Spleen (tissue), 7 donors: ENCODE measurements at regions not wholly inside any gene's neighbourhood (a gene's known extent, or its start where the extent isn't known, plus 50 kb on each side); places are given as distances from the start of the nearest gene placed in this dataset.

Experiments used
- CTCF ChIP-seq, 11 experiments: fragments of 200-600 bp in 7 of 11; fragments of 450-650 bp in 4 of 11; sonication (generic) in 4 of 11; IDR thresholded peaks in 8 of 11; conservative IDR thresholded peaks in 3 of 11; 1 replicate in 7 of 11; 2 replicates in 4 of 11; pipeline versions ENCODE4 v1.4.0 to v1.8.0; 2016 to 2021; ENCODE audit warnings: antibody characterized with exemption in 11 of 11, inconsistent platforms in 4 of 11, mild to moderate bottlenecking in 1 of 11
- POLR2AphosphoS5 ChIP-seq, 3 donors: sonication (generic); formaldehyde crosslinking; IDR thresholded peaks; one replicate each; pipeline ENCODE4 v1.5.1; 2017; ENCODE audit warnings: antibody characterized with exemption in 3 of 3
- donor health status: DM: no; HTN: no; CAD: no; lungs with moderate emphysema.
- donor health status: DM: no; HTN: no; CAD: no.
- donor health status: DM: no; HTN: no; CAD: no.

GRCh38 chr5:158623971-158624370 is 475.7 kb downstream of the EBF1 start:
- no peak for TF ChIP-seq CTCF (IDR thresholded peaks at IDR 0.05 in 8 of 11, conservative IDR thresholded peaks at IDR 0.05 in 3 of 11)
- TF ChIP-seq POLR2AphosphoS5 (IDR thresholded peaks at IDR 0.05) = no peak
